Activated CD4-positive, alpha-beta T cell treated with anti-CD3 and anti-CD28 coated beads, Interleukin-2, amount 10 ng/mL, durations not matched to agents 24 days and 14 days (primary cell): ENCODE measurements at regions not wholly inside any gene's neighbourhood (a gene's known extent, or its start where the extent isn't known, plus 50 kb on each side); places are given as distances from the start of the nearest gene placed in this dataset.

Source experiments
- DNase-seq: peaks from one replicate; pipeline ENCODE4 v3.0.0; 2022
- H3K27ac Mint-ChIP-seq: one replicate; pipeline ENCODE4 v1.8.0; 2022; ENCODE audit warnings: mild to moderate bottlenecking, mixed read lengths
- H3K27me3 Mint-ChIP-seq: one replicate; pipeline ENCODE4 v1.8.0; 2022; ENCODE audit warnings: mixed read lengths
- H3K36me3 Mint-ChIP-seq: one replicate; pipeline ENCODE4 v1.8.0; 2022; ENCODE audit warnings: low read depth, mild to moderate bottlenecking, mixed read lengths
- H3K4me1 Mint-ChIP-seq: one replicate; pipeline ENCODE4 v1.8.0; 2021; ENCODE audit warnings: mixed read lengths
- H3K4me3 Mint-ChIP-seq: one replicate; pipeline ENCODE4 v1.8.0; 2022; ENCODE audit warnings: mild to moderate bottlenecking, moderate library complexity, mixed read lengths
- H3K9me3 Mint-ChIP-seq: one replicate; pipeline ENCODE4 v1.8.0; 2021; ENCODE audit warnings: mixed read lengths
- intact Hi-C: fragments of 100-400 bp; cut with micrococcal nuclease; formaldehyde crosslinking; loops from one replicate; pipeline ENCODE4 v1.15.1; 2023

- Mint-ChIP-seq H3K27me3 (no peaks in the 10 kb centered on the region), H3K36me3 (no peaks in the 10 kb centered on the region), H3K9me3 (no peaks in the 10 kb centered on the region), H3K27ac (no peak overlapping the region), H3K4me3 (no peak overlapping the region), H3K4me1 (no peaks in the 10 kb centered on the region)
- DNase-seq, result no peak
- intact Hi-C loops, result no loop called here
Measured at GRCh38 chr1:37244083-37244480, 209.8 kb upstream of the GRIK3 start.

- intact Hi-C loops, result no loop called here
- Mint-ChIP-seq H3K27ac (no peak overlapping the region), H3K36me3 (no peaks in the 10 kb centered on the region), H3K27me3 (no peaks in the 10 kb centered on the region), H3K4me3 (no peak overlapping the region), H3K4me1 (no peaks in the 10 kb centered on the region), H3K9me3 (no peaks in the 10 kb centered on the region)
- DNase-seq, result no peak
Measured at GRCh38 chr1:37244815-37245214, 210.5 kb upstream of the GRIK3 start.

GRCh38 chr1:37246631-37247030 is 212.3 kb upstream of the GRIK3 start:
- no peaks in the 10 kb centered on the region for H3K4me1 Mint-ChIP-seq
- intact Hi-C loops, result no loop called here
- H3K27ac Mint-ChIP-seq, result no peak overlapping the region
- no peaks in the 10 kb centered on the region for H3K9me3 Mint-ChIP-seq
- no peak overlapping the region for H3K4me3 Mint-ChIP-seq
- no peaks in the 10 kb centered on the region for H3K27me3 Mint-ChIP-seq
- H3K36me3 Mint-ChIP-seq, result no peaks in the 10 kb centered on the region
- DNase-seq, result no peak

GRCh38 chr1:37250371-37250770 is 216.1 kb upstream of the GRIK3 start:
- no peak overlapping the region for H3K4me3 Mint-ChIP-seq
- peaks cover 6% of the 10 kb centered on the region for H3K27me3 Mint-ChIP-seq
- intact Hi-C loops, result no loop called here
- no peak for DNase-seq
- H3K4me1 Mint-ChIP-seq, result no peaks in the 10 kb centered on the region
- no peaks in the 10 kb centered on the region for H3K9me3 Mint-ChIP-seq
- H3K27ac Mint-ChIP-seq, result no peak overlapping the region
- H3K36me3 Mint-ChIP-seq, result no peaks in the 10 kb centered on the region

- intact Hi-C loops, result no loop called here
- peaks cover 13% of the 10 kb centered on the region for H3K27me3 Mint-ChIP-seq
- H3K9me3 Mint-ChIP-seq, result no peaks in the 10 kb centered on the region
- no peak overlapping the region for H3K27ac Mint-ChIP-seq
- H3K4me3 Mint-ChIP-seq, result no peak overlapping the region
- no peaks in the 10 kb centered on the region for H3K4me1 Mint-ChIP-seq
- no peaks in the 10 kb centered on the region for H3K36me3 Mint-ChIP-seq
- peak; percentile 56 for DNase-seq
Measured at GRCh38 chr1:37255136-37255795, 219.1 kb upstream of the ZC3H12A start.

- Mint-ChIP-seq H3K9me3 (no peaks in the 10 kb centered on the region), H3K4me1 (no peaks in the 10 kb centered on the region), H3K27me3 (peaks cover 13% of the 10 kb centered on the region), H3K36me3 (no peaks in the 10 kb centered on the region), H3K4me3 (no peak overlapping the region), H3K27ac (no peak overlapping the region)
- intact Hi-C loops, result no loop called here
- DNase-seq, result no peak
Measured at GRCh38 chr1:37255868-37256267, 218.5 kb upstream of the ZC3H12A start.

GRCh38 chr1:37257646-37258045 is 216.7 kb upstream of the ZC3H12A start:
- H3K4me3 Mint-ChIP-seq, result no peak overlapping the region
- no peak overlapping the region for H3K27ac Mint-ChIP-seq
- H3K4me1 Mint-ChIP-seq, result no peaks in the 10 kb centered on the region
- intact Hi-C loops, result no loop called here
- H3K36me3 Mint-ChIP-seq, result no peaks in the 10 kb centered on the region
- peaks cover 13% of the 10 kb centered on the region for H3K27me3 Mint-ChIP-seq
- DNase-seq, result no peak
- H3K9me3 Mint-ChIP-seq, result no peaks in the 10 kb centered on the region

GRCh38 chr1:37258068-37258467 is 216.3 kb upstream of the ZC3H12A start:
- DNase-seq, result no peak
- no peaks in the 10 kb centered on the region for H3K36me3 Mint-ChIP-seq
- no peak overlapping the region for H3K27ac Mint-ChIP-seq
- H3K4me1 Mint-ChIP-seq, result no peaks in the 10 kb centered on the region
- no peak overlapping the region for H3K4me3 Mint-ChIP-seq
- H3K27me3 Mint-ChIP-seq, result peaks cover 13% of the 10 kb centered on the region
- intact Hi-C loops, result no loop called here
- no peaks in the 10 kb centered on the region for H3K9me3 Mint-ChIP-seq

- H3K27ac Mint-ChIP-seq, result no peak overlapping the region
- H3K4me1 Mint-ChIP-seq, result no peaks in the 10 kb centered on the region
- H3K36me3 Mint-ChIP-seq, result no peaks in the 10 kb centered on the region
- intact Hi-C loops, result no loop called here
- H3K4me3 Mint-ChIP-seq, result no peak overlapping the region
- no peak for DNase-seq
- peaks cover 13% of the 10 kb centered on the region for H3K27me3 Mint-ChIP-seq
- H3K9me3 Mint-ChIP-seq, result no peaks in the 10 kb centered on the region
Measured at GRCh38 chr1:37259019-37259418, 215.4 kb upstream of the ZC3H12A start.

GRCh38 chr1:37261129-37261528 is 213.3 kb upstream of the ZC3H12A start:
- H3K36me3 Mint-ChIP-seq, result no peaks in the 10 kb centered on the region
- DNase-seq, result no peak
- peaks cover 3% of the 10 kb centered on the region for H3K27me3 Mint-ChIP-seq
- intact Hi-C loops, result no loop called here
- H3K27ac Mint-ChIP-seq, result no peak overlapping the region
- no peaks in the 10 kb centered on the region for H3K4me1 Mint-ChIP-seq
- no peaks in the 10 kb centered on the region for H3K9me3 Mint-ChIP-seq
- no peak overlapping the region for H3K4me3 Mint-ChIP-seq

GRCh38 chr1:37262439-37263170 is 211.8 kb upstream of the ZC3H12A start:
- Mint-ChIP-seq H3K27ac (no peak overlapping the region), H3K4me3 (no peak overlapping the region), H3K27me3 (no peaks in the 10 kb centered on the region), H3K9me3 (no peaks in the 10 kb centered on the region), H3K36me3 (no peaks in the 10 kb centered on the region), H3K4me1 (no peaks in the 10 kb centered on the region)
- no peak for DNase-seq
- intact Hi-C loops, result no loop called here

- H3K9me3 Mint-ChIP-seq, result no peaks in the 10 kb centered on the region
- no peaks in the 10 kb centered on the region for H3K36me3 Mint-ChIP-seq
- no peak for DNase-seq
- intact Hi-C loops, result no loop called here
- no peak overlapping the region for H3K4me3 Mint-ChIP-seq
- H3K27me3 Mint-ChIP-seq, result no peaks in the 10 kb centered on the region
- H3K4me1 Mint-ChIP-seq, result no peaks in the 10 kb centered on the region
- no peak overlapping the region for H3K27ac Mint-ChIP-seq
Measured at GRCh38 chr1:37265156-37265555, 209.2 kb upstream of the ZC3H12A start.

- H3K36me3 Mint-ChIP-seq, result no peaks in the 10 kb centered on the region
- intact Hi-C loops, result no loop called here
- no peaks in the 10 kb centered on the region for H3K9me3 Mint-ChIP-seq
- H3K27me3 Mint-ChIP-seq, result no peaks in the 10 kb centered on the region
- H3K4me1 Mint-ChIP-seq, result no peaks in the 10 kb centered on the region
- no peak overlapping the region for H3K4me3 Mint-ChIP-seq
- no peak for DNase-seq
- no peak overlapping the region for H3K27ac Mint-ChIP-seq
Measured at GRCh38 chr1:37265786-37266667, 208.4 kb upstream of the ZC3H12A start.
